BE2C (cell line): ENCODE measurements at regions not wholly inside any gene's neighbourhood (a gene's known extent, or its start where the extent isn't known, plus 50 kb on each side); places are given as distances from the start of the nearest gene placed in this dataset.

Experiments
- DNase-seq: peaks from one replicate; pipeline ENCODE4 v3.0.0-alpha.2; 2020
- H3K27me3 ChIP-seq: fragments of 250-450 bp; sonication (Bioruptor Pico); 2 replicates; pipeline ENCODE4 v1.5.1; 2020; ENCODE audit warnings: mild to moderate bottlenecking
- H3K36me3 ChIP-seq: fragments of 250-450 bp; sonication (Bioruptor Pico); 2 replicates; pipeline ENCODE4 v1.5.1; 2020; ENCODE audit warnings: mild to moderate bottlenecking
- H3K4me1 ChIP-seq: fragments of 250-450 bp; sonication (Bioruptor Pico); 2 replicates; pipeline ENCODE4 v1.5.1; 2020
- H3K4me3 ChIP-seq: 2 replicates; pipeline ENCODE4 v1.5.1; 2011; ENCODE audit warnings: low read depth, low read length
- H3K9me3 ChIP-seq: fragments of 250-450 bp; sonication (Bioruptor Pico); 2 replicates; pipeline ENCODE4 v1.5.1; 2020
- TF ChIP-seq, protein P1 (sequence below): IDR thresholded peaks from 2 replicates; pipeline ENCODE4 v1.5.1; 2012; ENCODE audit warnings: mild to moderate bottlenecking, low read depth, low read length

- TF ChIP-seq, protein P1, sequence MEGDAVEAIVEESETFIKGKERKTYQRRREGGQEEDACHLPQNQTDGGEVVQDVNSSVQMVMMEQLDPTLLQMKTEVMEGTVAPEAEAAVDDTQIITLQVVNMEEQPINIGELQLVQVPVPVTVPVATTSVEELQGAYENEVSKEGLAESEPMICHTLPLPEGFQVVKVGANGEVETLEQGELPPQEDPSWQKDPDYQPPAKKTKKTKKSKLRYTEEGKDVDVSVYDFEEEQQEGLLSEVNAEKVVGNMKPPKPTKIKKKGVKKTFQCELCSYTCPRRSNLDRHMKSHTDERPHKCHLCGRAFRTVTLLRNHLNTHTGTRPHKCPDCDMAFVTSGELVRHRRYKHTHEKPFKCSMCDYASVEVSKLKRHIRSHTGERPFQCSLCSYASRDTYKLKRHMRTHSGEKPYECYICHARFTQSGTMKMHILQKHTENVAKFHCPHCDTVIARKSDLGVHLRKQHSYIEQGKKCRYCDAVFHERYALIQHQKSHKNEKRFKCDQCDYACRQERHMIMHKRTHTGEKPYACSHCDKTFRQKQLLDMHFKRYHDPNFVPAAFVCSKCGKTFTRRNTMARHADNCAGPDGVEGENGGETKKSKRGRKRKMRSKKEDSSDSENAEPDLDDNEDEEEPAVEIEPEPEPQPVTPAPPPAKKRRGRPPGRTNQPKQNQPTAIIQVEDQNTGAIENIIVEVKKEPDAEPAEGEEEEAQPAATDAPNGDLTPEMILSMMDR = no peak
- DNase-seq = no peak
- Histone ChIP-seq H3K9me3 (no peaks in the 10 kb centered on the region), H3K4me1 (no peaks in the 10 kb centered on the region), H3K4me3 (no peak overlapping the region), H3K27me3 (no peaks in the 10 kb centered on the region), H3K36me3 (no peaks in the 10 kb centered on the region)
Measured at GRCh38 chr15:96500508-96500907, 170.0 kb downstream of the NR2F2 start.

DNA sequence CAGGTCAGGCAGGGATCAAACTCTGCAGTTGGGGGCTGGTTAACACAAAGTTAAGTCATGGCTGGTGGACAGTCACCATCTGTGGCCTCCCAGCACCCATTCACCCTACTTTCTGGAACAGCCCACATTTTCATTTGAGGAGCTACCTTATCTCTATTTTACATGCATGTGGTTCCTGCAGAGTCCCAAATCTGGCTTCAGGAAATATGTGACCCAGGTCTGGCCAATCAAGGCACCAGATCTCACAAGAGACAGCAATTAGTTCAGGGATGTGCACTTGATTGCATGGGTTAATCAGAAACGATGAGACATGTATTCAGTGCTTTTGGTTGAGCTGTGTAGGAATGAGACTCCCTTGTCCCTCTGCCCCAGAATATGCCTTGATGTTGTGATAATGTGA is 170.9 kb downstream of the NR2F2 start:
- no peak for DNase-seq
- H3K27me3 ChIP-seq = no peaks in the 10 kb centered on the region
- no peaks in the 10 kb centered on the region for H3K36me3 ChIP-seq
- H3K9me3 ChIP-seq = no peaks in the 10 kb centered on the region
- TF ChIP-seq, protein P1 = no peak
- H3K4me1 ChIP-seq = no peaks in the 10 kb centered on the region
- H3K4me3 ChIP-seq = no peak overlapping the region

DNA sequence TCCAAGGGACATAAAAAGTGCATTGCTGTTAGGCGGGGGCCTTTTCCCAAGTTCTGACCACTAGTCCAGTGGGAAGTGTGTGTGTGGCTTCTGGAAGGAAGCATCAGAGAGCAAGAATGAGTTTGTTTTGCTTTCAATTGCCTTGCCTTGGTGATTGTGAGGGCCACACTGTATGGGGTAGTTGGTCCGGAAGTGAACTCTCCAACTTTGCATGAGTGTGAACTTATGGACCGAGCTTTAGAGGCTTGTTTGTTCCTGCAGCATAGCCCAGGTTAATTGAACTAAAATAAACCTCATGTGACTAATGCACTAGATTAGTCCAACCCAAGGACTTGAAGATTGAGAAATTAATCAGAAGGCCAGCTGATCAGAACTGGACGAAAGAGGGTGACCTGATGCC is 171.7 kb downstream of the NR2F2 start:
- Histone ChIP-seq H3K9me3 (no peaks in the 10 kb centered on the region), H3K4me3 (no peak overlapping the region), H3K36me3 (no peaks in the 10 kb centered on the region), H3K27me3 (no peaks in the 10 kb centered on the region), H3K4me1 (no peaks in the 10 kb centered on the region)
- TF ChIP-seq, protein P1 = no peak
- DNase-seq = no peak

DNA sequence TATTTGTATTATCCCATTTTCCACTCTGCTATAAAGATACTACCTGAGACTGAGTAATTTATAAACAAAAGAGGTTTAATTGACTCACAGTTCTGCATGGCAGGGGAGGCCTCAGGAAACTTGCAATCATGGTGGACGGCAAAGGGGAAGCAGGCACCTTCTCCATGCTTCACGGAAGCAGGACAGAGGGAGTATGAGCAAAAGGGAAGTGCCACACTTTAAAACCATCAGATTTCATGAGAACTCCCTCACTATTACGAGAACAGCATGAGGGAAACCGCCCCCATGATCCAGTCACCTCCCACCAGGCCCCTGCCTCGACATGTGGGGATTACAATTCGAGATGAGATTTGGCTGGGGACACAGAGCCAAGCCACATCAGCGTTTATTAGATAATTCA is 172.8 kb downstream of the NR2F2 start:
- no peak overlapping the region for H3K4me3 ChIP-seq
- H3K9me3 ChIP-seq = no peaks in the 10 kb centered on the region
- H3K36me3 ChIP-seq = no peaks in the 10 kb centered on the region
- no peak for DNase-seq
- TF ChIP-seq, protein P1 = no peak
- H3K27me3 ChIP-seq = no peaks in the 10 kb centered on the region
- no peaks in the 10 kb centered on the region for H3K4me1 ChIP-seq

DNA sequence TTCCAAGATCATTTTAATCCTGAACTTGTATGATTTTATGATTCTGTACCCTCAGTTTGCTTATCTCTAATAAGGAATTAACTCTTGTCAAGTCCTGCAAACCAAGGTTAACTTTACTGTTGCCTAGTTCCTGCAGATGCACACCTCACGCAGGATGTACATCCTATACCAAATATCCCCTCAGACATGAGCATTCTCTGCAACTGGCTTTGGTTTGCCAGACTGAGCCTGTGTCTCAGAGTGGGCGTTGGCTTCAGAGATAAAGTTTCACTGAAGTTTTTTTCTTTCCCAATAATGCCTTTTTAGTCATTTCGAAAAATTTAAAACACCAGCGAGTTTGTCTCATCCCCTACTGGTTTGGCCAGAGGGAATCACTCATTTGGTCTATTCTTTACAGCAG is 173.9 kb downstream of the NR2F2 start:
- Histone ChIP-seq H3K27me3 (no peaks in the 10 kb centered on the region), H3K4me1 (no peaks in the 10 kb centered on the region), H3K4me3 (no peak overlapping the region), H3K36me3 (no peaks in the 10 kb centered on the region), H3K9me3 (no peaks in the 10 kb centered on the region)
- TF ChIP-seq, protein P1 = no peak
- no peak for DNase-seq

DNA sequence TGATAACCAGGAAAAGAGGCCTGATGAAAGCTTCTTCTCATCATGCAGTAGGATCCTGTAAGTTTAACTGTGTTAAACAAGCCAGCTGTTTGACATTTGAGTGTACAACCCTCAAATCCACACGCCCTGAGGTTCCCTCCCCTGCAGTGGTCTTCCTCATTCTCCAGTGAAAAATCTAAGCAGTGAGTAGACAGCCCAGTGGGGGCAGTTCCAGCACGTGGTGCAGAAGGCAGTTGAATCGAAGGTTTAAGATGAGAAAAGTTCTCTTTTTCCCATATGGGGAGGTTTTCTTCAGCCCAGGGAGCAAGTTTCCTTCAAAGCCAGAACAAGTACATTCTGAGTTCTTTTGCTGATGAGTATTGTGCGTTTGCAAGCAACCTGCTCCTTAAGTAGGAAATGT is 174.5 kb downstream of the NR2F2 start:
- Histone ChIP-seq H3K27me3 (peaks cover 3% of the 10 kb centered on the region; the same call in 1 of the 2 replicates), H3K4me1 (no peaks in the 10 kb centered on the region)
- TF ChIP-seq, protein P1 = no peak

More for the DNA sequence above, 174.5 kb downstream of the NR2F2 start:
- DNase-seq = no peak
- Histone ChIP-seq H3K9me3 (no peaks in the 10 kb centered on the region), H3K36me3 (no peaks in the 10 kb centered on the region), H3K4me3 (no peak overlapping the region)
